SK-N-SH treated with all-trans-retinoic acid at 6 μM for 48 hours (cell line): ENCODE measurements at regions not wholly inside any gene's neighbourhood (a gene's known extent, or its start where the extent isn't known, plus 50 kb on each side); places are given as distances from the start of the nearest gene placed in this dataset.

Experiments used
- ARNTL ChIP-seq: fragments of 450-650 bp; formaldehyde crosslinking; IDR thresholded peaks from 2 replicates; pipeline ENCODE4 v1.5.0; 2020; ENCODE audit warnings: low read depth, mild to moderate bottlenecking, moderate library complexity, borderline replicate concordance
- CREB5 ChIP-seq: fragments of 250-450 bp; sonication (Bioruptor Pico); IDR thresholded peaks from 2 replicates; pipeline ENCODE4 v1.5.1; 2020; ENCODE audit warnings: low read depth, mild to moderate bottlenecking, moderate library complexity
- GLIS3 ChIP-seq: fragments of 250-450 bp; sonication (Bioruptor Pico); IDR thresholded peaks from 2 replicates; pipeline ENCODE4 v1.5.0; 2020; ENCODE audit warnings: mild to moderate bottlenecking, moderate library complexity
- PATZ1 ChIP-seq: fragments of 250-450 bp; sonication (Bioruptor Pico); IDR thresholded peaks from 2 replicates; pipeline ENCODE4 v1.8.0; 2020; ENCODE audit warnings: mild to moderate bottlenecking, moderate library complexity, borderline replicate concordance
- PPARA ChIP-seq: fragments of 250-450 bp; sonication (Bioruptor Pico); IDR thresholded peaks from 2 replicates; pipeline ENCODE4 v1.5.0; 2020; ENCODE audit warnings: mild to moderate bottlenecking, borderline replicate concordance
- RARB ChIP-seq: fragments of 250-450 bp; sonication (Bioruptor Pico); IDR thresholded peaks from 2 replicates; pipeline ENCODE4 v1.8.0; 2021; ENCODE audit warnings: mild to moderate bottlenecking, moderate library complexity
- TSHZ2 ChIP-seq: fragments of 250-450 bp; sonication (Bioruptor Pico); IDR thresholded peaks from 2 replicates; pipeline ENCODE4 v1.5.0; 2020; ENCODE audit warnings: mild to moderate bottlenecking, moderate library complexity
- ZC3H10 ChIP-seq: fragments of 250-450 bp; sonication (Bioruptor Pico); IDR thresholded peaks from 2 replicates; pipeline ENCODE4 v1.5.1; 2021; ENCODE audit warnings: mild to moderate bottlenecking, moderate library complexity

DNA sequence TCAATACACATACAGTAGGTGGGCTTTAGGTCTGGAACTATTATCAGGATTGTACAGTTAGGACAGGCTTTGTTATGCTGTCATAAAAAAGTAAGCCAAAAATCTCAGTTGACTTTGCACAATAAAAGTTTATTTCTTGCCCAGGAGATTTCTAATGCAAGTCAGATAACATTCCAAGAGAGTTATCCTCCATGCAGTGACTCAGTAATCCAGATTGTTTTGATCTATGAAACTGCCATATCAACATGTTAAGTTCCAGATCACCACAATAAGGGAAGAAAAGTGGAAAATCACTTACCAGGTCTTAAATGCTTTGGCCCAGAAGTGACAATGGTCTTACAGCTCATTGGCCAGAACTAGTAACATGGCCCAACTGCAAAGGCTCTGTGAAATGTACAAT, 636.2 kb upstream of the KLF12 start:
- TF ChIP-seq PATZ1 (CRISPR knock-in tag) (no peak), GLIS3 (no peak), CREB5 (no peak), PPARA (no peak), ARNTL (CRISPR knock-in tag) (no peak), TSHZ2 (CRISPR knock-in tag) (no peak), RARB (CRISPR knock-in tag) (no peak), ZC3H10 (no peak)
